SKM-1 (cell line): ENCODE measurements at regions not wholly inside any gene's neighbourhood (a gene's known extent, or its start where the extent isn't known, plus 50 kb on each side); places are given as distances from the start of the nearest gene placed in this dataset.
A peak's percentile ranks its signal among the peaks of the same experiment; 100 is the strongest.
"Not testable (repeated sequence)": the region's sequence is repeated elsewhere in the genome, so short reads cannot be mapped to it uniquely, and the experiment has no call there.

Source experiments
- DNase-seq: peaks from one replicate; lab custom pipeline; 2025; ENCODE audit not compliant: unreplicated experiment; lab: John Stamatoyannopoulos, UW

GRCh38 chr7:106526617-106527016 lies 134.3 kb downstream of the CCDC71L start:
- not testable (repeated sequence) for DNase-seq

- no peak for DNase-seq
These were observed 136.3 kb downstream of the CCDC71L start for GRCh38 chr7:106524690-106525059.

- no peak for DNase-seq
These were observed 137.5 kb downstream of the CCDC71L start for GRCh38 chr7:106523482-106523881.

- no peak for DNase-seq
These were observed 138.3 kb downstream of the CCDC71L start for GRCh38 chr7:106522696-106523095.

- DNase-seq = no peak
These were observed 139.4 kb downstream of the CCDC71L start for GRCh38 chr7:106521541-106521940.

- DNase-seq = no peak
These were observed 139.9 kb downstream of the CCDC71L start for GRCh38 chr7:106520962-106521514.

- no peak for DNase-seq
These were observed 142.0 kb downstream of the CCDC71L start for GRCh38 chr7:106518967-106519366.

- DNase-seq = no peak
These were observed 142.7 kb downstream of the CCDC71L start for GRCh38 chr7:106518239-106518638.

- DNase-seq = no peak
These were observed 143.4 kb downstream of the CCDC71L start for GRCh38 chr7:106517508-106517907.

- DNase-seq = no peak
These were observed 145.6 kb downstream of the CCDC71L start for GRCh38 chr7:106515321-106515720.

GRCh38 chr7:106514881-106515280 lies 146.1 kb downstream of the CCDC71L start:
- DNase-seq = no peak

- no peak for DNase-seq
These were observed 148.7 kb downstream of the CCDC71L start for GRCh38 chr7:106512217-106512616.

GRCh38 chr7:106504645-106505044 lies 156.3 kb downstream of the CCDC71L start:
- DNase-seq = no peak

GRCh38 chr7:106504207-106504606 lies 156.8 kb downstream of the CCDC71L start:
- DNase-seq = no peak

- no peak for DNase-seq
These were observed 157.3 kb downstream of the CCDC71L start for GRCh38 chr7:106503626-106504025.

- DNase-seq = peak; percentile 34
These were observed 159.1 kb downstream of the CCDC71L start for GRCh38 chr7:106501605-106502580.

GRCh38 chr7:106499897-106500296 lies 161.1 kb downstream of the CCDC71L start:
- no peak for DNase-seq

GRCh38 chr7:106498005-106498404 lies 163.0 kb downstream of the CCDC71L start:
- not testable (repeated sequence) for DNase-seq

- DNase-seq = no peak
These were observed 167.8 kb downstream of the CCDC71L start for GRCh38 chr7:106493041-106493731.

GRCh38 chr7:106488465-106488864 lies 172.5 kb downstream of the CCDC71L start:
- no peak for DNase-seq

- DNase-seq = no peak
These were observed 173.1 kb downstream of the CCDC71L start for GRCh38 chr7:106487892-106488291.

GRCh38 chr7:106486331-106486730 lies 174.6 kb downstream of the CCDC71L start:
- no peak for DNase-seq
